Nephron (organoid): ENCODE measurements at regions not wholly inside any gene's neighbourhood (a gene's known extent, or its start where the extent isn't known, plus 50 kb on each side); places are given as distances from the start of the nearest gene placed in this dataset.
"Not testable (repeated sequence)": the region's sequence is repeated elsewhere in the genome, so short reads cannot be mapped to it uniquely, and the experiment has no call there.

ENCODE experiments used
- H3K27ac Mint-ChIP-seq, 3 experiments: 2 replicates each; pipeline ENCODE4 v1.8.0; 2020; ENCODE audit warnings: mixed read lengths in 3 of 3, mild to moderate bottlenecking in 2 of 3, moderate library complexity in 1 of 3
- H3K27me3 Mint-ChIP-seq: 2 replicates; pipeline ENCODE4 v1.8.0; 2021; ENCODE audit warnings: low read depth, mild to moderate bottlenecking, moderate library complexity, mixed read lengths
- H3K36me3 Mint-ChIP-seq: 2 replicates; pipeline ENCODE4 v1.8.0; 2020; ENCODE audit warnings: low read depth, mixed read lengths
- H3K4me1 Mint-ChIP-seq: 2 replicates; pipeline ENCODE4 v1.8.0; 2020; ENCODE audit warnings: mixed read lengths
- H3K4me3 Mint-ChIP-seq, 3 experiments: 2 replicates each; pipeline ENCODE4 v1.8.0; 2020; ENCODE audit warnings: mild to moderate bottlenecking in 3 of 3, mixed read lengths in 3 of 3, moderate library complexity in 2 of 3
- H3K9me3 Mint-ChIP-seq: 2 replicates; pipeline ENCODE4 v1.8.0; 2020; ENCODE audit warnings: mixed read lengths
- CTCF ChIP-seq, 3 experiments: fragments of 200-600 bp; sonication (generic); IDR thresholded peaks; one replicate each; pipeline ENCODE4 v1.5.0; 2021; ENCODE audit warnings: antibody characterized with exemption in 3 of 3; ENCODE audit not compliant: unreplicated experiment in 3 of 3

DNA sequence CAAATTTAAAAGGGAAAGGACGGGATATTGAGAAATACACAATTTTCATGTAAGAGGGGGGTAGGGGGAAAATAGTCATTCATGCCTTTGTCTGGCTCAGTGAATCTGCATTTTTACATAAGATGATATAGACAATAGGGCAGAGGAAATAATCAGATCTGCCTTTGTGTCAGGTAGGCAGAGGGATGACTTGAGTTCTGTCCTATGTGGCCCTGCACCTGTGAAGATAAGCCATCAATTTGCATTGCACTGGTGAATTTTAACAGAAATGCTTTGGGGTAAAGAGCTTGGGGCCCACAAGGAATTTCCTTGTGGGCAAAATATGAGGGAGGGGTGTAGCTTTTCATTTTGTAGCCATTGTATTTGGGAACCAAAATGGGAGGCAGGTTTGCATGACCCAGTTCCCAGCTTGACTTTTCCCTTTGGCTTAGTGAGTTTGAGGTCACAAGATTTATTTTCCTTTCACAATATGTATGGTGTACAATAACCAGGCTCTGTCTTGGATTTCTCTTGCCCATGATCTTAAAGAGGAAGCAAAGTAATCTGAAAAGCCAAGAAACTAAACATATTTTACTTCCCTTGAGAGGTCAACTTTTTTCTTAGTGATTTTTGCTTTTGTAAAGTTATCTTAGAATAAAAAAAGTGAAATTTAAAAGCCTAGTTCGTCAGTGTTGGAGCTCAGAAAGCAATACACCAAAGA, 77.7 kb upstream of the SORL1 start:
- H3K4me3 Mint-ChIP-seq, result no peak overlapping the region
- H3K4me1 Mint-ChIP-seq, result peaks cover 12% of the 10 kb centered on the region
- no peak for TF ChIP-seq CTCF (IDR thresholded peaks at IDR 0.05; ENCODE audit: unreplicated experiment in 3 of 3)
- no peaks in the 10 kb centered on the region for H3K36me3 Mint-ChIP-seq
- peaks cover 6% of the 10 kb centered on the region for H3K27me3 Mint-ChIP-seq
- H3K9me3 Mint-ChIP-seq, result no peaks in the 10 kb centered on the region
- H3K27ac Mint-ChIP-seq, result no peak overlapping the region

GRCh38 chr11:121376130-121376529, 76.0 kb upstream of the SORL1 start:
- no peak for TF ChIP-seq CTCF (IDR thresholded peaks at IDR 0.05; ENCODE audit: unreplicated experiment in 3 of 3)
- Mint-ChIP-seq H3K9me3 (no peaks in the 10 kb centered on the region), H3K4me1 (peaks cover 7% of the 10 kb centered on the region), H3K27ac (no peak overlapping the region), H3K4me3 (no peak overlapping the region), H3K27me3 (peaks cover 6% of the 10 kb centered on the region), H3K36me3 (no peaks in the 10 kb centered on the region)

DNA sequence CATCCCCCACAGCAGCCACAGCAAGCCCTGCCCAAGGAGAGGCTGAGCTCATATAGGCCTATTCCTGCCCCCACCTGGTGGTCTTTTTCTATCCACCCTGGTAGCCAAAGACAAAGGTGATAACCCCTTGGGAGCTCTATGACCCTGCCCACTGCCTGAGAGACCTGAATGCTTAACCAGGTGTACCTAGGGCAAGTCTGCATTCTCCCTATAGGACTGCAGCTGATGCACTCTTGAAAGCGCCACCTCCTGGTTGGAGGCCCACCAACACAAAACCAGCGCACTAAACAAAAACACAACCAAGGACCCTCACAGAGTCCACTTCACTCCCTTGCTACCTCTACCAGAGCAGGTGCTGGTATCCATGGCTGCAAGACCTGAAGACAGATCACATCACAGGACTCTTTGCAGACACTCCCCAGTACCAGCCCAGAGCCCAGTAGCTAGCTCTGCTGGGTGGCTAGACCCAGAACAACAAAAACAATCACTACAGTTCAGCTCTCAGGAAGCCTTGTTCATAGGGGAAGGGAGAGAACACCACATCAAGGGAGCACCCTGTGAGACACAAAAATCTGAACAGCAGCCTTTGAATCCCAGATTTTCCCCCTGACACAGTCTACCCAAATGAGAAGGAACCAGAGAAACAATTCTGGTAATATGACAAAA, 72.8 kb upstream of the SORL1 start:
- H3K9me3 Mint-ChIP-seq, H3K4me1 Mint-ChIP-seq, H3K27ac Mint-ChIP-seq, H3K4me3 Mint-ChIP-seq, H3K27me3 Mint-ChIP-seq, H3K36me3 Mint-ChIP-seq: not testable (repeated sequence)

DNA sequence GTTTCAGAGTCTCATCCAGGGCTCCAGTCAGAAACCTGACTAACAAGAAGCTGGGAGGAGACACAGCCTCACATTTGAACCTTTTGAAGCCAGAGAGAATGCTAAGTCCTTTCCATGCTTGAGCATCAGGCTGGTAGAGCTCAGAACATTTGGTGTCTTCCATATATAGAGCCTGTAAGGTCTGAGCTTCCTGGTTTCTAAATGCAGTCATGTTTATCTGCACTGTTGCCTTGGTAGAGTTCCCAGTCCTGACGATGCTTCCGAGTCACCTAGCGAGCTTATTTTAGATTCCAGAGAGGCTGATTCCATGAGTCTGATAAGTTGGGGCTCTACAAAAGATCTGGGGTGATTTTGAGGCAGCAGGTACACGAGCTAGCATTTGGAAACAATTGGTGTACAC, 68.4 kb upstream of the SORL1 start:
- H3K27ac Mint-ChIP-seq, result no peak overlapping the region
- TF ChIP-seq CTCF (IDR thresholded peaks at IDR 0.05; ENCODE audit: unreplicated experiment in 3 of 3), result no peak
- no peaks in the 10 kb centered on the region for H3K9me3 Mint-ChIP-seq
- H3K27me3 Mint-ChIP-seq, result peaks cover 7% of the 10 kb centered on the region
- H3K4me1 Mint-ChIP-seq, result peaks cover 9% of the 10 kb centered on the region
- no peaks in the 10 kb centered on the region for H3K36me3 Mint-ChIP-seq
- H3K4me3 Mint-ChIP-seq, result no peak overlapping the region

GRCh38 chr11:121385688-121386087, 66.4 kb upstream of the SORL1 start:
- H3K4me3 Mint-ChIP-seq, result no peak overlapping the region
- TF ChIP-seq CTCF (IDR thresholded peaks at IDR 0.05; ENCODE audit: unreplicated experiment in 3 of 3), result no peak
- H3K27me3 Mint-ChIP-seq, result peaks cover 10% of the 10 kb centered on the region
- H3K9me3 Mint-ChIP-seq, result no peaks in the 10 kb centered on the region
- H3K27ac Mint-ChIP-seq, result no peak overlapping the region
- no peaks in the 10 kb centered on the region for H3K36me3 Mint-ChIP-seq
- H3K4me1 Mint-ChIP-seq, result peaks cover 9% of the 10 kb centered on the region
